ENCODE measurements at regions not wholly inside any gene's neighbourhood (a gene's known extent, or its start where the extent isn't known, plus 50 kb on each side); places are given as distances from the start of the nearest gene placed in this dataset.

- H3K9me3 ChIP-seq (ENCODE audit: control extremely low read depth in 1 of 3, control insufficient read depth in 2 of 3, insufficient read depth in 1 of 3, low read length in 2 of 3), result no peaks in the 10 kb centered on the region
- H3K4me3 ChIP-seq (ENCODE audit: control extremely low read depth in 1 of 5, extremely low read depth in 1 of 5, insufficient read depth in 1 of 5, low read depth in 2 of 5, low read length in 4 of 5), result no peak overlapping the region
- H2AFZ ChIP-seq (ENCODE audit: insufficient read depth, low read depth, low read length, poor library complexity, severe bottlenecking), result no peak overlapping the region
- no peaks in the 10 kb centered on the region for H4K20me1 ChIP-seq (ENCODE audit: control insufficient read depth, insufficient read depth, low read length, poor library complexity, severe bottlenecking)
- no peaks in the 10 kb centered on the region for H3K79me2 ChIP-seq (ENCODE audit: control insufficient read depth, insufficient read depth, low read length)
- no CpG with 5 or more reads among the region's 1 CpG for WGBS (ENCODE audit: insufficient coverage)
- Mint-ChIP-seq H3K4me1 (no peaks in the 10 kb centered on the region), H3K9me3 (ENCODE audit: insufficient read depth) (no peaks in the 10 kb centered on the region), H3K27me3 (no peaks in the 10 kb centered on the region), H3K27ac (no peak overlapping the region), H3K4me3 (no peak overlapping the region)
- TF ChIP-seq EZH2 (IDR thresholded peaks at IDR 0.05; ENCODE audit: borderline replicate concordance, insufficient read depth, low read depth, low read length, poor library complexity, severe bottlenecking) (no peak), CTCF (IDR thresholded peaks at IDR 0.05) (no peak)
- ChIA-PET CTCF (no interaction called here), POLR2A (no interaction called here)
- ATAC-seq (ENCODE audit: low read depth) (no peak), DNase-seq (no peak)
- no peaks in the 10 kb centered on the region for H3K27me3 ChIP-seq (replicated peaks in 1 of 4; ENCODE audit: control extremely low read depth in 1 of 4, control insufficient read depth in 3 of 4, insufficient read depth in 4 of 4, low read length in 3 of 4)
- no peak overlapping the region for H3K4me2 ChIP-seq (replicated peaks; ENCODE audit: low read depth, low read length, poor library complexity, severe bottlenecking)
- H3K27ac ChIP-seq (ENCODE audit: low read length in 2 of 2), result no peak overlapping the region
- H3K36me3 ChIP-seq (replicated peaks in 1 of 2; ENCODE audit: control extremely low read depth in 1 of 2, control insufficient read depth in 1 of 2, extremely low read depth in 1 of 2, insufficient read depth in 2 of 2, low read length in 1 of 2), result no peaks in the 10 kb centered on the region
- no peaks in the 10 kb centered on the region for H3K4me1 ChIP-seq (ENCODE audit: control insufficient read depth in 2 of 2, insufficient read depth in 2 of 2, low read length in 2 of 2)
- intact Hi-C loops (cut with micrococcal nuclease), result no loop called here
- H3K9ac ChIP-seq (ENCODE audit: low read length), result no peak overlapping the region
These were observed 517.5 kb upstream of the GRIA3 start for GRCh38 chrX:122666601-122667000.

- ChIA-PET POLR2A (no interaction called here), CTCF (no interaction called here)
- no peaks in the 10 kb centered on the region for H4K20me1 ChIP-seq (ENCODE audit: control insufficient read depth, insufficient read depth, low read length, poor library complexity, severe bottlenecking)
- WGBS (ENCODE audit: insufficient coverage), result no CpG with 5 or more reads among the region's 3 CpGs
- no peaks in the 10 kb centered on the region for H3K27me3 ChIP-seq (replicated peaks in 1 of 4; ENCODE audit: control extremely low read depth in 1 of 4, control insufficient read depth in 3 of 4, insufficient read depth in 4 of 4, low read length in 3 of 4)
- Mint-ChIP-seq H3K27me3 (no peaks in the 10 kb centered on the region), H3K9me3 (ENCODE audit: insufficient read depth) (no peaks in the 10 kb centered on the region), H3K4me3 (no peak overlapping the region), H3K27ac (no peak overlapping the region), H3K4me1 (no peaks in the 10 kb centered on the region)
- ATAC-seq (ENCODE audit: low read depth), result no peak
- no peak overlapping the region for H3K9ac ChIP-seq (ENCODE audit: low read length)
- DNase-seq, result no peak
- H3K4me3 ChIP-seq (ENCODE audit: control extremely low read depth in 1 of 5, extremely low read depth in 1 of 5, insufficient read depth in 1 of 5, low read depth in 2 of 5, low read length in 4 of 5), result no peak overlapping the region
- no peaks in the 10 kb centered on the region for H3K9me3 ChIP-seq (ENCODE audit: control extremely low read depth in 1 of 3, control insufficient read depth in 2 of 3, insufficient read depth in 1 of 3, low read length in 2 of 3)
- no peaks in the 10 kb centered on the region for H3K79me2 ChIP-seq (ENCODE audit: control insufficient read depth, insufficient read depth, low read length)
- no peak overlapping the region for H3K4me2 ChIP-seq (replicated peaks; ENCODE audit: low read depth, low read length, poor library complexity, severe bottlenecking)
- no peak for TF ChIP-seq EZH2 (IDR thresholded peaks at IDR 0.05; ENCODE audit: borderline replicate concordance, insufficient read depth, low read depth, low read length, poor library complexity, severe bottlenecking)
- TF ChIP-seq CTCF (IDR thresholded peaks at IDR 0.05), result no peak
- H3K4me1 ChIP-seq (ENCODE audit: control insufficient read depth in 2 of 2, insufficient read depth in 2 of 2, low read length in 2 of 2), result no peaks in the 10 kb centered on the region
- no peak overlapping the region for H2AFZ ChIP-seq (ENCODE audit: insufficient read depth, low read depth, low read length, poor library complexity, severe bottlenecking)
- H3K36me3 ChIP-seq (replicated peaks in 1 of 2; ENCODE audit: control extremely low read depth in 1 of 2, control insufficient read depth in 1 of 2, extremely low read depth in 1 of 2, insufficient read depth in 2 of 2, low read length in 1 of 2), result no peaks in the 10 kb centered on the region
- intact Hi-C loops (cut with micrococcal nuclease), result no loop called here
- no peak overlapping the region for H3K27ac ChIP-seq (ENCODE audit: low read length in 2 of 2)
These were observed 516.4 kb upstream of the GRIA3 start for GRCh38 chrX:122667667-122668066.

Measured in B cell (primary cell).